ENCODE measurements at regions not wholly inside any gene's neighbourhood (a gene's known extent, or its start where the extent isn't known, plus 50 kb on each side); places are given as distances from the start of the nearest gene placed in this dataset.

DNA sequence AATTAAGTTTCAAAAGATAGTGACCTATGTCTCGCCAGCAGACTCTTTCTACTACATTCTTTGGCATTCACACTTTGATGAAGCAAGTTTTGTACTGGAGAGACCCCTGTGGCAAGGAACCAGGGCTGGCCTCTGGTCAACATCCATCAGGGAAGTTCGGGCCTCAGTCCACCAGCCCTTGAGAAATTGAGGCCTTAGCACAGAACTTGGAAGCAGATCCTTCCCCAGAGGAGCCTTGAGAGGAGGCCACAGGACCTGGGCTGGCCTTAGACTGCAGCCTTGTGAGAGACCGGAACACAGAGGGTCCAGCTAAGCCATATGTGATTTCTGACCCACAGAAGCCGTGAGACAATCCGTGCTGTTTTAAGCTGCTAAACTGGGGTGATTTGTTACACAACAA is 317.9 kb downstream of the ZSWIM6 start:
- TF ChIP-seq CTCF (IDR thresholded peaks at IDR 0.05; ENCODE audit: low read length) = no peak
- no peak for TF ChIP-seq EZH2 (optimal IDR thresholded peaks at IDR 0.05; ENCODE audit: low read depth, low read length)
